PC-3 (cell line): ENCODE measurements at regions not wholly inside any gene's neighbourhood (a gene's known extent, or its start where the extent isn't known, plus 50 kb on each side); places are given as distances from the start of the nearest gene placed in this dataset.

ENCODE experiments used
- EZH2 ChIP-seq: fragments of 300-600 bp; sonication (generic); IDR thresholded peaks from one replicate; pipeline ENCODE4 v1.6.1; 2017; ENCODE audit warnings: antibody characterized with exemption, mild to moderate bottlenecking, low read length; ENCODE audit not compliant: unreplicated experiment
- EZH2phosphoT487 ChIP-seq: fragments of 300-600 bp; sonication (generic); IDR thresholded peaks from 2 replicates; pipeline ENCODE4 v1.6.1; 2018; ENCODE audit warnings: mild to moderate bottlenecking, antibody characterized with exemption, low read length, borderline replicate concordance
- TF ChIP-seq, protein P1 (sequence below): fragments of 300-600 bp; sonication (generic); conservative IDR thresholded peaks from 2 replicates; pipeline ENCODE4 v1.5.1; 2017; ENCODE audit warnings: antibody characterized with exemption, low read depth, mild to moderate bottlenecking, low read length

DNA sequence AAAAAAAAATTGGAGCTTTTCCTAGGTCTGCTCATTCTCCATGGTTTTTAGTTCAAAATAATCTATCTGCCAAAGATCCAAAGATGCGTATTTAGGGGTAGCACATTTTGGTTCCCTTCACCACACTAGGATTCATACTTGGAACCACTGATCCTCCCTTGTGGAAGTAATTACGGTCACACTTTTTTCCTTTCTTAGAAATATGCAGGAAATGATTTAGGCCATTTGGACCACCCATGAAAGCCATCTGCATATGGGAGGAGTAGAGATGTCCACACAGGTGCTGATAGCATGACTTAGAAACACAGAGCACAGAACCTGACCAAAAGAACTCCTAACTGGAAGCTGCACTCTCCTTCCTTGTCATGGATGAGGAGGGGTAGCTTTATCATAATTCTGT, 105.9 kb upstream of the RAI14 start:
- TF ChIP-seq, protein P1, sequence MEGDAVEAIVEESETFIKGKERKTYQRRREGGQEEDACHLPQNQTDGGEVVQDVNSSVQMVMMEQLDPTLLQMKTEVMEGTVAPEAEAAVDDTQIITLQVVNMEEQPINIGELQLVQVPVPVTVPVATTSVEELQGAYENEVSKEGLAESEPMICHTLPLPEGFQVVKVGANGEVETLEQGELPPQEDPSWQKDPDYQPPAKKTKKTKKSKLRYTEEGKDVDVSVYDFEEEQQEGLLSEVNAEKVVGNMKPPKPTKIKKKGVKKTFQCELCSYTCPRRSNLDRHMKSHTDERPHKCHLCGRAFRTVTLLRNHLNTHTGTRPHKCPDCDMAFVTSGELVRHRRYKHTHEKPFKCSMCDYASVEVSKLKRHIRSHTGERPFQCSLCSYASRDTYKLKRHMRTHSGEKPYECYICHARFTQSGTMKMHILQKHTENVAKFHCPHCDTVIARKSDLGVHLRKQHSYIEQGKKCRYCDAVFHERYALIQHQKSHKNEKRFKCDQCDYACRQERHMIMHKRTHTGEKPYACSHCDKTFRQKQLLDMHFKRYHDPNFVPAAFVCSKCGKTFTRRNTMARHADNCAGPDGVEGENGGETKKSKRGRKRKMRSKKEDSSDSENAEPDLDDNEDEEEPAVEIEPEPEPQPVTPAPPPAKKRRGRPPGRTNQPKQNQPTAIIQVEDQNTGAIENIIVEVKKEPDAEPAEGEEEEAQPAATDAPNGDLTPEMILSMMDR, result no peak
- TF ChIP-seq EZH2phosphoT487 (no peak), EZH2 (no peak)
